Activated effector memory CD4-positive, alpha-beta T cell treated with Interleukin-2 at 50 U/mL for 16 hours (primary cell): ENCODE measurements at regions not wholly inside any gene's neighbourhood (a gene's known extent, or its start where the extent isn't known, plus 50 kb on each side); places are given as distances from the start of the nearest gene placed in this dataset.
"Not testable (repeated sequence)": the region's sequence is repeated elsewhere in the genome, so short reads cannot be mapped to it uniquely, and the experiment has no call there.

Experiments
- DNase-seq: peaks from one replicate; pipeline ENCODE4 v3.0.0-alpha.2; 2020

DNA sequence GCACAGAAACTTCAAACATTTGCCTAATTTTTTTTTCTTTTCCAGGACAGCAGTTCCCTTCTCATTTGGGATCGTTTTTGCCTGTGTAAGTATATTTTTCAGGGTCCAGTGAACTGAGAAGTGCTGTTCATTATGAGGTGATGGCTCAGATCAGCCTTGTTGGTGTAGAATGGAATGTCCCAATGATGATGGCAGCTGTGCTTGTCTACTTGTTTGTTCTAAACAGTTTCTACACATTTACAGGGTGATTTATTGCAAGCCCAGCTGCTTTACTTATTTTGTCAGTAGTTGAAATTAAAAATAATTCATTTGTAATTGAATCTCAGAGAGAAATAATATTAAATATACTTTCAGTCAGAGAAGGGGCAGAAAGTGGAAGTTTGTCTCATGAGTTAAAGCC, 337.6 kb upstream of the SEMA6A start:
- DNase-seq, result no peak

DNA sequence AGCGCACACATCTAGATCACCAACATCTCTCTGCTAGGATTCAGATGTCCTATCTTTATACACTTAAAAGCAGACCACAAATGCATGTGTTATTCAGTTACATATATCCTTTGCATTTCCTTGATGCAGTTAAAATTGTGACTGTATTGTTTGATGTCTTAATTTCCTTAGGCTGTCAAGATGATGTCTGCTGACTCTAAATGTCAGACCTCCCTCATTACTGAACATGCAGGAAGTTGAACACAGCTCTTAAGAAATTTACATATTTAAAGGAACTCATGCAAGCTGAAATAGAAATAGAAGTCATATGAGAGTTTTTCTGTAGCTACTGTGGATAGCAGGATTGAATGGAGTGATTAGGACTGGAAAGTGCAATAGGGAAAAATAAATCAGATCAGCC, 336.5 kb upstream of the SEMA6A start:
- DNase-seq, result no peak

DNA sequence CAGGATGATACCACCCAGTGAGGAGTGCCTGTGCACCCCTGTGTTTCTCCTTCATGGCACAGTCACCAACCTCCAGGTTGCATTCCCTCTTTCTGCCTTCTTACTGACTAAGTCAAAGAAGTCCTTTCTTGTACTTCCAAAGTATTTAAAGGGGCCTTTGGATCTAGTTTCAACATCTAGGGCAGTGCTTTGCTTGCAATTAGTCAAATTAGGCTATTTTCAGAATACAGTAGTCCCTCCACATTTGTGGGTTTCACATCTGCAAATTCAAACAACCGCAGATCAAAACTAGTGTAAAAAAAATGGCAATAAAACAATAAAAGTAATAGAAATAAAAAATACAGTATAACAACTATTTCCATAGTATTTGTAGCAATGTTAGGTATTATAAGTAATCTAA, 333.9 kb upstream of the SEMA6A start:
- no peak for DNase-seq

GRCh38 chr5:116905885-116906284, 331.3 kb upstream of the SEMA6A start:
- DNase-seq, result no peak

GRCh38 chr5:116900793-116901192, 326.2 kb upstream of the SEMA6A start:
- DNase-seq, result no peak

GRCh38 chr5:116898917-116899316, 324.3 kb upstream of the SEMA6A start:
- DNase-seq, result no peak

DNA sequence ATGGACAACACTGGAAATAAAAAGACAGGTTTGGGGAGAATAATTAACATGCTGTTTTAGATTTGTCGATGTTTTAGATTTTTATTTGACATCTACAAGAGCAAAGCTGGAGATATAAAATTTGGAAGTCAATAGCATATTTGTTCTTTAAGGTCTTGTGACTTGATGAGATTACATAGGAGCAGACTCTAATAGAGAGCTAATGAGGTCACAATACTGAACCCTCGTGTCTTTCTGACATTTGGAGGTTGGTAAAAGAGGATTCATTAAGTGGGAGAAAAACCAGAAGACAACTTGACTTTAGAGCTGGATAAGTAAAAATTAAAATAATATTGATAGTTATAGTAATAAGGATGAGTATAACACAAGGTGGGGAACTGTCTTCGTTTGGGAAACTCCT, 322.7 kb upstream of the SEMA6A start:
- no peak for DNase-seq

DNA sequence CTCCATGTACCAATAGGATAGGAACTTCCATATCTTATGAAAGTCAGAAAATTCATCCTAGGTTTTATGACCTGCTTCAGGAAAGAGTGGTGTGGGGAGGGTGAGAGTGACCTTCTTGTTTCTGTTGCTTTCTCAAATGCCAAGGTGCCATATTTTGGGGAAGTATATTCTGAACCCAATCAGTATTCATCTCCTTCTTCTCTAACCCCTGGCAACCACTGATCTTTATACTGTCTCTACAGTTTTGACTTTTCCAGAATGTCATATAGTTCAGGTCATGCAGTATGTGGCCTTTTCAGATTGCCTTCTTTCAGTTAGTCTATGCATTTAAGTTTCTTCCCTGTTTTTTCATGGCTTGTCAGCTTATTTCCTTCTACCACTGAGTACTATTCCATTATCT, 321.4 kb upstream of the SEMA6A start:
- DNase-seq, result no peak

GRCh38 chr5:116892993-116893392, 318.4 kb upstream of the SEMA6A start:
- DNase-seq, result no peak

GRCh38 chr5:116887104-116887503, 312.5 kb upstream of the SEMA6A start:
- no peak for DNase-seq

- no peak for DNase-seq
Observed at GRCh38 chr5:116885825-116886224, 311.2 kb upstream of the SEMA6A start.

DNA sequence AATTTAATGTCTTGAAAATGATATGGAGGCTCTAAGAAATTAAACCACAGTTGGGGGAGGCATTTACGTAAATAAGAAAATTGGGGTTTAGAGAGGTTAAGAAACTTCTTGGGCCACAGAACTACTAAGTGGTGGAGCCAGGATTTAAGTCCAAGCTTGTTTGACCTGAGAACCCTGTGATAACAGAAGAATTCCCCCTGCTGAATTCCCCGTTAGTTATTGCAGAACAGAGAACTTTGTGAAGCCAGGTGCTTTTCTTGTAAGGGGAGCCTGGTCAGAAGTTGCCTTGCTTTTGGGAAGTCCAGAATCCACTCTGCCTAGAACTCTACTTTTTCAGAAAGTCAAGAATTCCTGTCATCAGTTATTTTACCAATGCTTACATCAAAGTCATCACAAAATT, 309.3 kb upstream of the SEMA6A start:
- no peak for DNase-seq

DNA sequence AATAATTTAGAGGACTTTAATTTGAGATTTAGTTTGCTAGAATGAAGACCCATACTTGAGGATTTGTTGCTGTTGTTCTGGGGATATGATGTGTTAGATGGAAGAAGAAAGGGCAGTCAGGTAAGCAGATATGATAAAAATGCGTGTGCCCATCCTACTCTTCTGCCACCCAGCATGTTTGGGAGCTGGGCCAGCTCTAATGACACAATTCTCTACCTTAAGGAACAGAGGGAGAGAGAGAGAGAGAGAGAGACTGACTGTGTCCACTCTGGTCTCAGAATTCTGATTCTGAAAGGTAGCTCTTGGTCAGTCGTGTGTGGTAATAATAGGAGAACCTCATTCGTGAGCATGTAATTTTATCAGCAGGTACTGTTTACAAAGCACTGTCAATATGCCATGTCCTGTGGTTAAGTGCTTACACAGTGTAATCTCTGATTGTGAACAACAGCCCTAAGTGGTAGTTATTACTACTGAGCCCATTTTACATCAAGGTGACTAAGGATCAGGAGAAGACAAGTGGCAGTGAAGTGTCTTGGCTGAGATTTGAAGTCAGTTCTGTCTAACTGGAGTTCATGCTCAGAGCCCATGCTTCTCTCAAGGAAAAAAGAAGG, 307.4 kb upstream of the SEMA6A start:
- DNase-seq, result no peak

GRCh38 chr5:116880601-116881000, 306.0 kb upstream of the SEMA6A start:
- DNase-seq, result no peak

GRCh38 chr5:116880150-116880549, 305.5 kb upstream of the SEMA6A start:
- no peak for DNase-seq

GRCh38 chr5:116876240-116876840, 301.7 kb upstream of the SEMA6A start:
- DNase-seq, result no peak

DNA sequence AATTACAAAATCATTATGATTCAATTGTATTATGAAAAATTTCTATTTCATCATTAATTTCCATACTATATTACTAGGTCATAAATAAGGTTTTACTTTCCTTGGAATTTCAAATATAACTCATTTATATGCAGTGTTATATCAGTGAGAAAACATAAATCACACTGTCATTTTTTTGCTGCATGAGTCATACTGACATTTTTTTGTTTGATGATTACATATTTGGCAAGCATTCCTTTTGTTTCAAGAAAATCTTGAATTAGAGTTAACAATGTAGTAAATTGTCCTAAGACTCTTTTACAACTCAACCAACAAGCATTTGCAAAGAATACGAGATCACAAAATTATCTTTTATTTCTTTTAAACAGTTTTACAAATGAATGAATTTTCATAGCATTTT, 298.4 kb upstream of the SEMA6A start:
- DNase-seq, result no peak

DNA sequence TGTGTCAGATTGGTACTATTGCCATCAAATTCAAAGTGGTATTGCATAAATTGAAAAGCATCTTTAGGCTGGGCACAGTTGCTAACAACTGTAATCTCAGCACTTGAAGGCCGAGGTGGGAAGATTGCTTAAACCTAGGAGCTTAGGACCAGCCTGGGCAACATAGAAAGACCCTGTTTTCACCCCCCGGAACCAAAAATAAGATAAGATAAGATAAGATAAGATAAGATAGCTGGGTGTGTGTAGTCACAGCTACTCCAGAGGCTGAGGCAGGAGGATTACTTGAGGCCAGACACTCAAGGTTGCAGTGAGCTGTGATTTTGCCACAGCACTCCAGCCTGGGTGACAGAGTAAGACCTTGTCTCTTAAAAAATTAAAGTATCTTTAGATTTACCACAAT, 297.9 kb upstream of the SEMA6A start:
- DNase-seq, result no peak

- not testable (repeated sequence) for DNase-seq
Observed at GRCh38 chr5:116867825-116868224, 293.2 kb upstream of the SEMA6A start.

- no peak for DNase-seq
Observed at GRCh38 chr5:116865651-116866050, 291.0 kb upstream of the SEMA6A start.

DNA sequence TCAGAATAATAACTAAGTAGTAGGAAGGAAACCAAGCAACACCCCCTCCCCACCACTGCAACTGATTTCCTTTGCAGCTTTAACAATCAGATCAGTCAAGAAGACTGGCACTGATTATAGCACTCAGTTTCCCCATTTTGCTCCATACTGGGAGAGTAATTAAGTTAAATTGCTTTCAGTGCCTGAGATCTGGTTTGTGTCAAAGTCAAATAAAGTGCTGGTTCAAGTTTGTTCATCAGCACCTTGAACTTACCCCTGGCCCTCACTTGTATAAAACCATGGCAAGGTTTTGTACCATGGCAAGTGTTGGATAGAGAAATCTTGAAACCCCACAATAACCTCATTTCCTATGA, 290.2 kb upstream of the SEMA6A start:
- DNase-seq, result no peak

- no peak for DNase-seq
Observed at GRCh38 chr5:116864157-116864837, 289.7 kb upstream of the SEMA6A start.

DNA sequence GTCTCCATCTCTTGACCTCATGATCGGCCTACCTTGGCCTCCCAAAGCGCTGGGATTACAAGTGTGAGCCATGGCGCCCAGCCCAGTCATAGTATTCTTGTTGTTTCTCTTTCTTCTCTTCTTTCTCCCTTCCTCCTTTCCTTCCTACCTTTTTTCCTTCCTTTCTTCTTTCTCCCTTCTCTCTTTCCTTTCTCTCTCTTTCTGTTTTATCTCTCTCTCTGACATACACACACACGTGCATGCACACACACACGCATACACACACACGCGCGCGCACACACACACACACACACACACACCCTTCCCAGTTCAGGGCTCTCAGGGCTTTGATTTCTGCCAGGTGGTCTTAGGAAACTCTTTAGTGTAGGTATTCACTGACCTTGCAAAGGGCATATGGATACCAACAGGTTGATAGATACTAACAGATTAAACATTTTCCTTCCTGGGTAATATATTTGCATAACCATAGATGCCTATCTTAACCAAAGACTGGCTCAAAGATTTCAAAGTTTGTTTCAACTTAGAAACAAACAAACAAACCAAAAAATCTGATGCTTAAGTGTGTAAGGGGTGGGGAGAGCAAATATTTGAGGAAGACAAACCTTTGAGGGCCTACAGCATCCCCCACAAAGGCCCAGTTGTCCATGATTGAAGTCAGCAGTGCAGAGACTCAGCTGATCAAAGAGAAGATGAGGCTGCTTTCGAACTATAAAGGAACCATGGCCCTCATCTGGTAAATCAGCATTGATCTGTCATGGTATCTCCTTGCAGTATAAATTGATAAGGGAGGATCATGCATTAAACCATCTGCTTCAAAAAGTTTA, 288.2 kb upstream of the SEMA6A start:
- no peak for DNase-seq

GRCh38 chr5:116861666-116862065, 287.0 kb upstream of the SEMA6A start:
- no peak for DNase-seq
